Heart left ventricle (tissue), 13 donors: ENCODE measurements at regions not wholly inside any gene's neighbourhood (a gene's known extent, or its start where the extent isn't known, plus 50 kb on each side); places are given as distances from the start of the nearest gene placed in this dataset.

Experiments
- CTCF ChIP-seq, 12 donors: fragments of 200-600 bp; sonication (generic) in 4 of 12; IDR thresholded peaks; one replicate each; pipeline versions ENCODE4 v1.5.0 to v1.8.0; 2018 to 2022; ENCODE audit warnings: antibody characterized with exemption in 12 of 12, mild to moderate bottlenecking in 5 of 12
- POLR2A ChIP-seq, 2 donors: fragments of 450-650 bp; IDR thresholded peaks; one replicate each; pipeline ENCODE4 v1.6.1; 2017; ENCODE audit warnings: antibody characterized with exemption in 2 of 2, mild to moderate bottlenecking in 2 of 2, moderate library complexity in 2 of 2
- donor health status: ischemic (EF 13 %, LVEDD 7.1; RV severe dilation, severe dysfunction).
- donor health status: DM: no; HTN: yes; CAD: no.
- donor health status: DM: no; HTN: no; CAD: no.
- donor health status: ischemic (EF 25% LVEDD 6.9; RV normal size, moderate dysfunction).
- donor health status: ischemic (EF 25% LVEDD 5.7; RV mildly dilated, moderate dysfunction).
- donor health status: ischemic (EF 35%, LVEDD 5.7; RV mildly dilated, moderate dysfunction).
- donor health status: nonischemic (EF 11% LVEDD 7.7; RV severe dilation, severe dysfunction).
- donor health status: DM: yes; HTN: yes; CAD: no.
- donor health status: PGD.
- donor health status: ischemic (EF 29% LVEDD 5.4; RV normal size, mild dysfunction).
- donor health status: nonischemic (EF 23%, LVEDD 6.1; RV moderate dilation, normal function).

GRCh38 chr11:90564531-90564930, 341.7 kb upstream of the CHORDC1 start:
- TF ChIP-seq POLR2A (IDR thresholded peaks at IDR 0.05) = no peak
- no peak for TF ChIP-seq CTCF (IDR thresholded peaks at IDR 0.05)
